ENCODE measurements at regions not wholly inside any gene's neighbourhood (a gene's known extent, or its start where the extent isn't known, plus 50 kb on each side); places are given as distances from the start of the nearest gene placed in this dataset.

- no peak for DNase-seq
Observed at GRCh38 chr1:212226467-212226866, 58.7 kb upstream of the PPP2R5A start.

GRCh38 chr1:212228076-212228475, 57.1 kb upstream of the PPP2R5A start:
- no peak for DNase-seq

- DNase-seq = no peak
Observed at GRCh38 chr1:212228591-212229119, 56.6 kb upstream of the PPP2R5A start.

GRCh38 chr1:212229654-212230053, 55.6 kb upstream of the PPP2R5A start:
- no peak for DNase-seq

GRCh38 chr1:212230329-212230728, 54.9 kb upstream of the PPP2R5A start:
- no peak for DNase-seq

GRCh38 chr1:212231372-212231771, 53.8 kb upstream of the PPP2R5A start:
- no peak for DNase-seq

- no peak for DNase-seq
Observed at GRCh38 chr1:212232090-212232489, 53.1 kb upstream of the PPP2R5A start.

- no peak for DNase-seq
Observed at GRCh38 chr1:212233321-212233720, 51.9 kb upstream of the PPP2R5A start.

GRCh38 chr1:212234431-212235395, 50.5 kb upstream of the PPP2R5A start:
- no peak for DNase-seq
